ENCODE measurements at regions not wholly inside any gene's neighbourhood (a gene's known extent, or its start where the extent isn't known, plus 50 kb on each side); places are given as distances from the start of the nearest gene placed in this dataset.

DNA sequence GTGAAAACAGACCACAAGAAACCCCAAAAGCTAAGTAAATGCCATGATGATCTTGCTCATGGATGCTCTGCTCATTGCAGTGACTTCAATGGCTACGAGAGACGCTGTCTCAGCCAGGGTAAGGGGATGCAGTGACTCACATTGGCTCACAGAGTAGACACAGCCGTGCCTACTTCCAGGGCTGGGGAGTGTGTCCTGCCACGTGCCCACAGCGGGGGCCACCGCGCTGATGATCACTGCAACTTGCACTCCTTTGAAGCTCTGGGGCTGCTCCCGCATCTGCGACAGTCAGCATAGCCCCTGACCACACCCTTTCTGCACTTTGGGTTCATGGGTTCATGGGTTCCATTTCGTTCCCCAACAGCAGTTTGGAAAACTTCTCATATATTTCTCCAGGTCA, 231.4 kb upstream of the RPL38 start:
- TF ChIP-seq, protein P1, sequence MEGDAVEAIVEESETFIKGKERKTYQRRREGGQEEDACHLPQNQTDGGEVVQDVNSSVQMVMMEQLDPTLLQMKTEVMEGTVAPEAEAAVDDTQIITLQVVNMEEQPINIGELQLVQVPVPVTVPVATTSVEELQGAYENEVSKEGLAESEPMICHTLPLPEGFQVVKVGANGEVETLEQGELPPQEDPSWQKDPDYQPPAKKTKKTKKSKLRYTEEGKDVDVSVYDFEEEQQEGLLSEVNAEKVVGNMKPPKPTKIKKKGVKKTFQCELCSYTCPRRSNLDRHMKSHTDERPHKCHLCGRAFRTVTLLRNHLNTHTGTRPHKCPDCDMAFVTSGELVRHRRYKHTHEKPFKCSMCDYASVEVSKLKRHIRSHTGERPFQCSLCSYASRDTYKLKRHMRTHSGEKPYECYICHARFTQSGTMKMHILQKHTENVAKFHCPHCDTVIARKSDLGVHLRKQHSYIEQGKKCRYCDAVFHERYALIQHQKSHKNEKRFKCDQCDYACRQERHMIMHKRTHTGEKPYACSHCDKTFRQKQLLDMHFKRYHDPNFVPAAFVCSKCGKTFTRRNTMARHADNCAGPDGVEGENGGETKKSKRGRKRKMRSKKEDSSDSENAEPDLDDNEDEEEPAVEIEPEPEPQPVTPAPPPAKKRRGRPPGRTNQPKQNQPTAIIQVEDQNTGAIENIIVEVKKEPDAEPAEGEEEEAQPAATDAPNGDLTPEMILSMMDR (IDR thresholded peaks at IDR 0.05): no peak
- no peak for TF ChIP-seq POLR2A (IDR thresholded peaks at IDR 0.05)

Measured in lower leg skin (tissue), 3 donors.